ENCODE measurements at regions not wholly inside any gene's neighbourhood (a gene's known extent, or its start where the extent isn't known, plus 50 kb on each side); places are given as distances from the start of the nearest gene placed in this dataset.

DNA sequence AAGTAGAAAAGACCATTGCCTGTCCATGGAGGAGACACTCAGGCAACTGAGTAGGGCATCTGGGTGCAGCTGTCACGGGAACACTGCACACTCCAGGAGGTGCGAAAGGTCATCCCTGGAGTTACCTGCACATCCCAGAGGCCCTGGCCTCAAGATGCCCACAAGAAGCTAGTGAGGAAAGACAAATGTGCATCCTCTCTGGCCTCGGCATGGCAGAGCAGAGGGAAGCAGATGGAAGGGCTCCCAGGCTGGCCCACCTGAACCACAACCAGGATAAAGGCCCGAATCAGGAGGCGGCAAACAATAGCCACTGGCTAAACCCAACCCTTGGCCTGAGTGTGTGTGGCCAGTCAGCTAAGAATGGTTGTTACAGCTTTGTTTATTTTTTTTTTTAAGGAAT lies 231.7 kb downstream of the SYK start:
- DNase-seq = no peak
- no peaks in the 10 kb centered on the region for H3K27me3 ChIP-seq
- no peaks in the 10 kb centered on the region for H3K36me3 ChIP-seq
- no peak overlapping the region for H3K27ac ChIP-seq
- TF ChIP-seq, protein P1, sequence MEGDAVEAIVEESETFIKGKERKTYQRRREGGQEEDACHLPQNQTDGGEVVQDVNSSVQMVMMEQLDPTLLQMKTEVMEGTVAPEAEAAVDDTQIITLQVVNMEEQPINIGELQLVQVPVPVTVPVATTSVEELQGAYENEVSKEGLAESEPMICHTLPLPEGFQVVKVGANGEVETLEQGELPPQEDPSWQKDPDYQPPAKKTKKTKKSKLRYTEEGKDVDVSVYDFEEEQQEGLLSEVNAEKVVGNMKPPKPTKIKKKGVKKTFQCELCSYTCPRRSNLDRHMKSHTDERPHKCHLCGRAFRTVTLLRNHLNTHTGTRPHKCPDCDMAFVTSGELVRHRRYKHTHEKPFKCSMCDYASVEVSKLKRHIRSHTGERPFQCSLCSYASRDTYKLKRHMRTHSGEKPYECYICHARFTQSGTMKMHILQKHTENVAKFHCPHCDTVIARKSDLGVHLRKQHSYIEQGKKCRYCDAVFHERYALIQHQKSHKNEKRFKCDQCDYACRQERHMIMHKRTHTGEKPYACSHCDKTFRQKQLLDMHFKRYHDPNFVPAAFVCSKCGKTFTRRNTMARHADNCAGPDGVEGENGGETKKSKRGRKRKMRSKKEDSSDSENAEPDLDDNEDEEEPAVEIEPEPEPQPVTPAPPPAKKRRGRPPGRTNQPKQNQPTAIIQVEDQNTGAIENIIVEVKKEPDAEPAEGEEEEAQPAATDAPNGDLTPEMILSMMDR (IDR thresholded peaks at IDR 0.05) = no peak
- no peak for TF ChIP-seq EP300 (IDR thresholded peaks at IDR 0.05; ENCODE audit: low read depth)
- no peak for TF ChIP-seq POLR2A (IDR thresholded peaks at IDR 0.05)
- TF ChIP-seq POLR2AphosphoS5 (IDR thresholded peaks at IDR 0.05) = no peak
- WGBS, 2 donors (ENCODE audit: low coverage in 1 of 2) = 99 to 100% methylated on average over 2 to 5 of the region's 5 CpGs
- peaks cover 15 to 17% (median 16%) of the 10 kb centered on the region in 4 donors for H3K4me1 ChIP-seq
- no peaks in the 10 kb centered on the region for H3K9me3 ChIP-seq
- intact Hi-C loops (cut with DNase I; ENCODE audit: low total_unique reads) (loop anchor here (10.0 kb wide), 1 partner anchor 118 kb away; no protein-coding TSS in a partner anchor), in situ Hi-C loops (cut with MboI; ENCODE audit: low pct_ligation_motif_present in 1 of 4, low pct_unique_long_range_greater_than_20kb in 1 of 4, low sequenced_read_pairs in 3 of 4) (loop anchor here in 3 of 4 donors (5.0 to 25.0 kb wide), 2 partner anchors 404 kb away; no protein-coding TSS in a partner anchor)
- no peak overlapping the region for H3K4me3 ChIP-seq

DNA sequence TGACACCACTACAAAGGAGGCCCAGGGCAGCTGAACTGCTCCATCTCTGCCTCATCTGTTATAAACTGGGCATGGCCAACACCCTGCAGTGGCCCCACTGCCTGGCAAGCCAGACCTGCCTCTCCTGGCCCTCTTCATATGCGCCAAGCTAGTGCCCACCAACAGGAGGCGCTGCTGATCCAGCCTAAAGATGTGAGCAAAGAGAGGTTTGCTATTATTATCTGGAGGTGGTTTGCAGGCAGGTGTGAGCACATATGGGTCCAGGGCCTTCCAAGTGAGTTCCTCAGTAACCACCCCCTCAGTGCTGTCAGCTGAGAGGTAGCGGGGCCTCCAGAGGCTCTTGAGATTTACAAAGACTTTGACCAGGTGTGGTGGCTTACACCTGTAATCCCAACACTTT lies 232.2 kb downstream of the SYK start:
- Histone ChIP-seq H3K27ac (peak overlapping the region in 1 of 4 donors; percentile 73), H3K9me3 (no peaks in the 10 kb centered on the region), H3K36me3 (no peaks in the 10 kb centered on the region), H3K4me1 (peaks cover 15 to 21% (median 20%) of the 10 kb centered on the region in 4 donors), H3K4me3 (no peak overlapping the region), H3K27me3 (no peaks in the 10 kb centered on the region)
- TF ChIP-seq POLR2AphosphoS5 (IDR thresholded peaks at IDR 0.05) = no peak
- TF ChIP-seq, protein P1 (IDR thresholded peaks at IDR 0.05) = peak in 4 of 5 experiments; percentile 23 to 39 (median 32)
- peak; percentile 50 for DNase-seq
- WGBS, 2 donors (ENCODE audit: low coverage in 1 of 2) = 74 to 92% methylated on average over 2 to 3 of the region's 3 CpGs
- intact Hi-C loops (cut with DNase I; ENCODE audit: low total_unique reads) (loop anchor here (10.0 kb wide), 1 partner anchor 119 kb away; no protein-coding TSS in a partner anchor), in situ Hi-C loops (cut with MboI; ENCODE audit: low pct_ligation_motif_present in 1 of 4, low pct_unique_long_range_greater_than_20kb in 1 of 4, low sequenced_read_pairs in 3 of 4) (loop anchor here in 3 of 4 donors (5.0 to 25.0 kb wide), 2 partner anchors 404 kb away; no protein-coding TSS in a partner anchor)

- peak; percentile 20 for DNase-seq
- intact Hi-C loops (cut with DNase I; ENCODE audit: low total_unique reads) (loop anchor here (10.0 kb wide), 1 partner anchor 120 kb away; no protein-coding TSS in a partner anchor), in situ Hi-C loops (cut with MboI; ENCODE audit: low pct_ligation_motif_present in 1 of 4, low pct_unique_long_range_greater_than_20kb in 1 of 4, low sequenced_read_pairs in 3 of 4) (loop anchor here in 3 of 4 donors (5.0 to 25.0 kb wide), 2 partner anchors 403 kb away; no protein-coding TSS in a partner anchor)
- Histone ChIP-seq H3K27me3 (no peaks in the 10 kb centered on the region), H3K36me3 (no peaks in the 10 kb centered on the region), H3K4me3 (no peak overlapping the region), H3K4me1 (peaks cover 15 to 21% (median 20%) of the 10 kb centered on the region in 4 donors), H3K27ac (peak overlapping the region in 1 of 4 donors; percentile 73), H3K9me3 (no peaks in the 10 kb centered on the region)
- TF ChIP-seq POLR2A (IDR thresholded peaks at IDR 0.05) (no peak), POLR2AphosphoS5 (IDR thresholded peaks at IDR 0.05) (no peak), EP300 (IDR thresholded peaks at IDR 0.05; ENCODE audit: low read depth) (no peak)
- TF ChIP-seq, protein P1 (IDR thresholded peaks at IDR 0.05) = no peak
- WGBS, 2 donors (ENCODE audit: low coverage in 1 of 2) = 86 to 94% methylated on average over 8 to 9 of the region's 9 CpGs
Measured at GRCh38 chr9:91034521-91034920, 232.9 kb downstream of the SYK start.

DNA sequence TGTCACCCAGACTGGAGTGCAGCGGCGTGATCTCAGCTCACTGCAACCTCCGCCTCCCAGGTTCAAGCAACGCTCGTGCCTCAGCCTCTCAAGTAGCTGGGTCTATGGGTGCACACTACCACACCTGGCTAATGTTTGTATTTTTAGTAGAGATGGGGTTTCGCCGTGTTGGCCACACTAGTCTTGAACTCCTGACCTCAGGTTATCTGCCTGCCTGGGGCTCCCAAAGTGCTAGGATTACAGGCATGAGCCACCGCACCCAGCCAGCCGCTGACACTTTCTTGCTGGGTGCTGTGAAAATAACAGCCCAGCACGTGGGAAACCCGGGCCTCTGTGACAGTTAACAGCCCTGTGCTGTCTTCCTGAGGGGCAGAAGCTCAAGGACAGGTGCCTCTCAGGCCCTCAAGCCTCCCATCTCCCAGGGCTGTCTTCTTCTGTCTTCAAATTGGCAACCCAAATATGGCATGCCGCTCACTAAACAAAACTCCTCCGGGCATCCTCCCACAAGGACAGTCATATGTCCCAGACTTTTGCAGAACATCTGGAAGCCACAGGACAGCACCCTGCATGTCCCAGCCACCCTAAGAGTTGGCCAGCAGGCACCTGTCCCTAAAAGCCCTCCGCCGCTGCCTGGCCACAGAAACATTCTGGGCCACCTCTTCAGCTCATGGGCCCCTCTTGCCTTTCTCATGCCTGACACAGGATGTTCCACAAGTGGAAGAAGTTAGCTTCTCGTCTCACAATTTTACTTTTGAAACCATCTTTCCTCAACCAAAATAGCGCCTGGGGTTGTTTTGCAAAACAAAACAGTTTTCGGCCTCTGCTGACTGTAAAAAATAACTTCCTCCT lies 233.6 kb downstream of the SYK start:
- intact Hi-C loops (cut with DNase I; ENCODE audit: low total_unique reads) (loop anchor here (5.0 to 10.0 kb wide), 2 partner anchors 120 to 392 kb away; no protein-coding TSS in a partner anchor), in situ Hi-C loops (cut with MboI; ENCODE audit: low pct_ligation_motif_present in 1 of 4, low pct_unique_long_range_greater_than_20kb in 1 of 4, low sequenced_read_pairs in 3 of 4) (loop anchor here in 3 of 4 donors (5.0 to 25.0 kb wide), 2 partner anchors 402 kb away; no protein-coding TSS in a partner anchor)
- Histone ChIP-seq H3K27me3 (no peaks in the 10 kb centered on the region), H3K36me3 (no peaks in the 10 kb centered on the region), H3K9me3 (no peaks in the 10 kb centered on the region), H3K4me1 (peaks cover 15 to 21% (median 20%) of the 10 kb centered on the region in 4 donors), H3K27ac (peak overlapping the region in 1 of 4 donors; percentile 73), H3K4me3 (no peak overlapping the region)
- DNase-seq = no peak
- 82 to 85% methylated on average over 11 to 16 of the region's 18 CpGs for WGBS, 2 donors (ENCODE audit: low coverage in 1 of 2)
- TF ChIP-seq POLR2A (IDR thresholded peaks at IDR 0.05) (no peak), POLR2AphosphoS5 (IDR thresholded peaks at IDR 0.05) (no peak), EP300 (IDR thresholded peaks at IDR 0.05; ENCODE audit: low read depth) (no peak)
- TF ChIP-seq, protein P1 (IDR thresholded peaks at IDR 0.05) = no peak

Measured in transverse colon (tissue), 4 donors.